Spleen (tissue), 11 donors: ENCODE measurements at regions not wholly inside any gene's neighbourhood (a gene's known extent, or its start where the extent isn't known, plus 50 kb on each side); places are given as distances from the start of the nearest gene placed in this dataset.

Experiments used
- DNase-seq: peaks from one replicate; pipeline ENCODE4 v3.0.0-alpha.2; 2020
- H3K27ac ChIP-seq, 8 donors: fragments of 200-600 bp; sonication (generic) in 7 of 8; 1 replicate in 4 of 8; 2 replicates in 4 of 8; pipeline versions ENCODE4 v1.5.0 to v1.8.0; 2016 to 2021; ENCODE audit warnings: inconsistent platforms in 4 of 8, mild to moderate bottlenecking in 4 of 8, moderate library complexity in 1 of 8
- H3K27me3 ChIP-seq, 7 donors: fragments of 200-600 bp; sonication (generic) in 6 of 7; replicated peaks in 1 of 7; 1 replicate in 4 of 7; 2 replicates in 3 of 7; pipeline versions ENCODE4 v1.5.0 to v1.8.0; 2016 to 2021; ENCODE audit warnings: inconsistent platforms in 3 of 7, mild to moderate bottlenecking in 1 of 7
- H3K36me3 ChIP-seq, 6 donors: fragments of 200-600 bp; sonication (generic) in 5 of 6; 1 replicate in 4 of 6; 2 replicates in 2 of 6; pipeline versions ENCODE4 v1.5.0 to v1.8.0; 2016 to 2021; ENCODE audit warnings: inconsistent platforms in 2 of 6
- H3K4me1 ChIP-seq, 6 donors: fragments of 200-600 bp; sonication (generic) in 5 of 6; 1 replicate in 3 of 6; 2 replicates in 3 of 6; pipeline versions ENCODE4 v1.5.0 to v1.8.0; 2016 to 2021; ENCODE audit warnings: inconsistent platforms in 3 of 6
- H3K4me3 ChIP-seq, 8 donors: fragments of 200-600 bp; sonication (generic) in 7 of 8; 1 replicate in 4 of 8; 2 replicates in 4 of 8; pipeline versions ENCODE4 v1.5.0 to v1.8.0; 2016 to 2021; ENCODE audit warnings: inconsistent platforms in 4 of 8, mild to moderate bottlenecking in 4 of 8, moderate library complexity in 2 of 8
- H3K9me3 ChIP-seq, 8 donors: fragments of 200-600 bp; sonication (generic) in 7 of 8; 1 replicate in 4 of 8; 2 replicates in 4 of 8; pipeline versions ENCODE4 v1.5.0 to v1.8.0; 2016 to 2021; ENCODE audit warnings: inconsistent platforms in 4 of 8
- CTCF ChIP-seq, 11 experiments: fragments of 200-600 bp in 7 of 11; fragments of 450-650 bp in 4 of 11; sonication (generic) in 4 of 11; IDR thresholded peaks in 8 of 11; conservative IDR thresholded peaks in 3 of 11; 1 replicate in 7 of 11; 2 replicates in 4 of 11; pipeline versions ENCODE4 v1.4.0 to v1.8.0; 2016 to 2021; ENCODE audit warnings: antibody characterized with exemption in 11 of 11, inconsistent platforms in 4 of 11, mild to moderate bottlenecking in 1 of 11
- POLR2A ChIP-seq, 3 donors: fragments of 450-650 bp; IDR thresholded peaks; one replicate each; pipeline ENCODE4 v1.5.1; 2017; ENCODE audit warnings: antibody characterized with exemption in 3 of 3, mild to moderate bottlenecking in 1 of 3
- POLR2AphosphoS5 ChIP-seq, 3 donors: sonication (generic); formaldehyde crosslinking; IDR thresholded peaks; one replicate each; pipeline ENCODE4 v1.5.1; 2017; ENCODE audit warnings: antibody characterized with exemption in 3 of 3
- WGBS, 5 donors: extraction: QIAGEN DNeasy Blood & Tissue Kit in 3 of 5; methylation state at CpG; one replicate each; pipeline versions ENCODE4 v1.1.5 to v1.1.7; 2013 to 2018; 5-methylcytosine and 5-hydroxymethylcytosine counted together
- intact Hi-C: fragments of 100-400 bp; cut with DNase I; formaldehyde crosslinking; loops from one replicate; pipeline ENCODE4 v1.15.0; 2023; ENCODE audit warnings: low total_unique reads
- donor health status: healthy with polysubstance abuse.
- donor health status: DM: no; HTN: no; CAD: no; lungs with moderate emphysema.
- donor health status: DM: no; HTN: no; CAD: no.
- donor health status: Bipolar disorder and iron deficiency.
- donor health status: healthy.
- donor health status: DM: no; HTN: no; CAD: no.
- donor health status: DM: yes; HTN: yes; CAD: no.

GRCh38 chr2:223123855-223124610 is 72.0 kb downstream of the KCNE4 start:
- intact Hi-C loops, result no loop called here
- no peaks in the 10 kb centered on the region for H3K9me3 ChIP-seq
- no peaks in the 10 kb centered on the region for H3K36me3 ChIP-seq
- H3K4me1 ChIP-seq, result no peaks in the 10 kb centered on the region
- H3K4me3 ChIP-seq, result no peak overlapping the region
- no peaks in the 10 kb centered on the region for H3K27me3 ChIP-seq
- peak overlapping the region in 4 of 8 donors; percentile 26 to 55 (median 40) for H3K27ac ChIP-seq
- no peak for TF ChIP-seq CTCF (IDR thresholded peaks at IDR 0.05 in 8 of 11, conservative IDR thresholded peaks at IDR 0.05 in 3 of 11)
- peak in 1 of 3 donors; percentile 27 for TF ChIP-seq POLR2AphosphoS5 (IDR thresholded peaks at IDR 0.05)
- 58 to 67% (median 60%) methylated on average over 6 of the region's 6 CpGs for WGBS, 5 donors
- DNase-seq, result no peak

- Histone ChIP-seq H3K4me1 (no peaks in the 10 kb centered on the region), H3K27ac (no peak overlapping the region), H3K9me3 (no peaks in the 10 kb centered on the region), H3K36me3 (no peaks in the 10 kb centered on the region), H3K4me3 (no peak overlapping the region), H3K27me3 (no peaks in the 10 kb centered on the region)
- DNase-seq, result no peak
- intact Hi-C loops, result no loop called here
- 75 to 85% (median 78%) methylated on average over 4 of the region's 4 CpGs for WGBS, 5 donors
- TF ChIP-seq CTCF (IDR thresholded peaks at IDR 0.05 in 8 of 11, conservative IDR thresholded peaks at IDR 0.05 in 3 of 11), result no peak
- TF ChIP-seq POLR2A (IDR thresholded peaks at IDR 0.05), result no peak
- no peak for TF ChIP-seq POLR2AphosphoS5 (IDR thresholded peaks at IDR 0.05)
These were observed 89.6 kb downstream of the KCNE4 start for GRCh38 chr2:223141606-223142005.

GRCh38 chr2:223142118-223142517 is 90.1 kb downstream of the KCNE4 start:
- DNase-seq, result no peak
- no peak overlapping the region for H3K27ac ChIP-seq
- no peaks in the 10 kb centered on the region for H3K27me3 ChIP-seq
- intact Hi-C loops, result no loop called here
- no peaks in the 10 kb centered on the region for H3K4me1 ChIP-seq
- H3K9me3 ChIP-seq, result no peaks in the 10 kb centered on the region
- TF ChIP-seq POLR2A (IDR thresholded peaks at IDR 0.05) (no peak), CTCF (IDR thresholded peaks at IDR 0.05 in 8 of 11, conservative IDR thresholded peaks at IDR 0.05 in 3 of 11) (no peak), POLR2AphosphoS5 (IDR thresholded peaks at IDR 0.05) (no peak)
- WGBS, 5 donors, result 56 to 73% (median 70%) methylated on average over 7 of the region's 7 CpGs
- no peaks in the 10 kb centered on the region for H3K36me3 ChIP-seq
- H3K4me3 ChIP-seq, result no peak overlapping the region

- Histone ChIP-seq H3K4me1 (no peaks in the 10 kb centered on the region), H3K36me3 (no peaks in the 10 kb centered on the region), H3K27me3 (no peaks in the 10 kb centered on the region), H3K4me3 (no peak overlapping the region), H3K9me3 (peaks cover 0 to 3% (median 0%) of the 10 kb centered on the region in 8 donors), H3K27ac (no peak overlapping the region)
- WGBS, 5 donors, result 72 to 81% (median 74%) methylated on average over 3 of the region's 3 CpGs
- TF ChIP-seq POLR2A (IDR thresholded peaks at IDR 0.05), result no peak
- TF ChIP-seq CTCF (IDR thresholded peaks at IDR 0.05 in 8 of 11, conservative IDR thresholded peaks at IDR 0.05 in 3 of 11), result no peak
- TF ChIP-seq POLR2AphosphoS5 (IDR thresholded peaks at IDR 0.05), result no peak
- intact Hi-C loops, result no loop called here
- DNase-seq, result no peak
These were observed 95.4 kb downstream of the KCNE4 start for GRCh38 chr2:223147431-223147830.
